ENCODE measurements at regions not wholly inside any gene's neighbourhood (a gene's known extent, or its start where the extent isn't known, plus 50 kb on each side); places are given as distances from the start of the nearest gene placed in this dataset.

DNA sequence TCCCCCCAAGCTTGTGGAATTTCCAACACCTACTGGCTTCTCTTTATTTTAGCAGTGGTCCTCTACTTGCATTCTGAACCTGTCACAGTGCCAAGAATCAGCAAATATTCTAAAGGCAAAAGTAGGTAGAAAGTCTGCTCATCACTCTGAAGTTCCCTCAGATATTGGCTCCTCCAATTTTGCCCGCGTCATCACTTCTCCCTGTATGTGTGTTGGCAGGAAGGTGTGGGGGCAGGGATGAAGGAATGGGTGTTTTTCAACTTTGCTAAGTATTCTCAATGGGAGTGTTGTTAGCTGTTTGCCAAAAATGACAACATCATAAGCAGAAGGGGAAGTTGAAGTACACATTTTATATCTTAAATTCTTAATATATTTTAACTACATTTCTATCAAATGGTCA is 226.2 kb downstream of the POLR1F start:
- TF ChIP-seq, protein P1, sequence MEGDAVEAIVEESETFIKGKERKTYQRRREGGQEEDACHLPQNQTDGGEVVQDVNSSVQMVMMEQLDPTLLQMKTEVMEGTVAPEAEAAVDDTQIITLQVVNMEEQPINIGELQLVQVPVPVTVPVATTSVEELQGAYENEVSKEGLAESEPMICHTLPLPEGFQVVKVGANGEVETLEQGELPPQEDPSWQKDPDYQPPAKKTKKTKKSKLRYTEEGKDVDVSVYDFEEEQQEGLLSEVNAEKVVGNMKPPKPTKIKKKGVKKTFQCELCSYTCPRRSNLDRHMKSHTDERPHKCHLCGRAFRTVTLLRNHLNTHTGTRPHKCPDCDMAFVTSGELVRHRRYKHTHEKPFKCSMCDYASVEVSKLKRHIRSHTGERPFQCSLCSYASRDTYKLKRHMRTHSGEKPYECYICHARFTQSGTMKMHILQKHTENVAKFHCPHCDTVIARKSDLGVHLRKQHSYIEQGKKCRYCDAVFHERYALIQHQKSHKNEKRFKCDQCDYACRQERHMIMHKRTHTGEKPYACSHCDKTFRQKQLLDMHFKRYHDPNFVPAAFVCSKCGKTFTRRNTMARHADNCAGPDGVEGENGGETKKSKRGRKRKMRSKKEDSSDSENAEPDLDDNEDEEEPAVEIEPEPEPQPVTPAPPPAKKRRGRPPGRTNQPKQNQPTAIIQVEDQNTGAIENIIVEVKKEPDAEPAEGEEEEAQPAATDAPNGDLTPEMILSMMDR (IDR thresholded peaks at IDR 0.05): no peak
- no peak for TF ChIP-seq POLR2A (IDR thresholded peaks at IDR 0.05)
